ENCODE measurements at regions not wholly inside any gene's neighbourhood (a gene's known extent, or its start where the extent isn't known, plus 50 kb on each side); places are given as distances from the start of the nearest gene placed in this dataset.
"Not testable (repeated sequence)": the region's sequence is repeated elsewhere in the genome, so short reads cannot be mapped to it uniquely, and the experiment has no call there.

- no peak overlapping the region for H3K4me3 ChIP-seq (ENCODE audit: low read length)
- H3K27ac ChIP-seq (ENCODE audit: low read length), result no peak overlapping the region
- H3K9me2 ChIP-seq (replicated peaks; ENCODE audit: insufficient read depth, low read length), result no peaks in the 10 kb centered on the region
- no peaks in the 10 kb centered on the region for H4K20me1 ChIP-seq (ENCODE audit: insufficient read depth, low read depth, low read length)
- H3K4me1 ChIP-seq (ENCODE audit: low read length), result no peaks in the 10 kb centered on the region
- no peak overlapping the region for H2AFZ ChIP-seq (ENCODE audit: low read length)
- H3K9me3 ChIP-seq (ENCODE audit: low read length), result no peaks in the 10 kb centered on the region
- no peaks in the 10 kb centered on the region for H3K36me3 ChIP-seq (ENCODE audit: insufficient read depth, low read length)
- H3K27me3 ChIP-seq (ENCODE audit: low read length), result no peaks in the 10 kb centered on the region
- H3K9ac ChIP-seq (ENCODE audit: low read length), result no peak overlapping the region
- no peaks in the 10 kb centered on the region for H3K79me2 ChIP-seq (ENCODE audit: low read length)
- H3K4me2 ChIP-seq (ENCODE audit: low read depth, low read length, poor library complexity, severe bottlenecking), result no peak overlapping the region
- DNase-seq, result no peak
These were observed 476.0 kb downstream of the MFSD1 start for GRCh38 chr3:159277814-159278213.

GRCh38 chr3:159280386-159281191, 478.7 kb downstream of the MFSD1 start:
- H3K9ac ChIP-seq (ENCODE audit: low read length), result no peak overlapping the region
- DNase-seq, result no peak
- no peaks in the 10 kb centered on the region for H3K9me2 ChIP-seq (replicated peaks; ENCODE audit: insufficient read depth, low read length)
- H3K4me2 ChIP-seq (ENCODE audit: low read depth, low read length, poor library complexity, severe bottlenecking), result no peak overlapping the region
- no peaks in the 10 kb centered on the region for H3K36me3 ChIP-seq (ENCODE audit: insufficient read depth, low read length)
- no peaks in the 10 kb centered on the region for H3K79me2 ChIP-seq (ENCODE audit: low read length)
- no peaks in the 10 kb centered on the region for H3K4me1 ChIP-seq (ENCODE audit: low read length)
- H4K20me1 ChIP-seq (ENCODE audit: insufficient read depth, low read depth, low read length), result no peaks in the 10 kb centered on the region
- no peaks in the 10 kb centered on the region for H3K27me3 ChIP-seq (ENCODE audit: low read length)
- no peak overlapping the region for H3K27ac ChIP-seq (ENCODE audit: low read length)
- H3K4me3 ChIP-seq (ENCODE audit: low read length), result no peak overlapping the region
- H3K9me3 ChIP-seq (ENCODE audit: low read length), result no peaks in the 10 kb centered on the region
- H2AFZ ChIP-seq (ENCODE audit: low read length), result no peak overlapping the region

DNA sequence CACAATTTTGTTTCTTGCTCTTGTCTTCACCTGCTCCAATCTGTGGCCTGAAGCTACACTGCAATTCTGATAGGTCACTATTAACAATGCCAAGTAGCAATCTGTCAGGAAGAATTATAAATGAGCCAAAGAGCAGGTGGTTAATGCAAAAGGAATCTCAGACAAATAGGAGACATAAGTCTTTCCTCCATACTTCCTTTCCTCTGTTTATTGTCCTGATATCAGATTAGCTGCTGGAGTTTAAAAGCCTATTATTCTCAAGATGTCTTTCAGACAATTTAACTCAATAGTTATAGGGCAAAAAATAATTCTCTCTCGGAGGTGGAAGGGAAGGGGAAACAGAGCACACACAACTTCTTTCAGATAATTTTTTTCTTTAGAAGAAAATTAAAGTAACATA, 491.6 kb downstream of the MFSD1 start:
- Histone ChIP-seq H3K9ac (ENCODE audit: low read length) (no peak overlapping the region), H3K27me3 (ENCODE audit: low read length) (no peaks in the 10 kb centered on the region), H3K4me1 (ENCODE audit: low read length) (no peaks in the 10 kb centered on the region)

GRCh38 chr3:159301961-159302360, 500.1 kb downstream of the MFSD1 start:
- H3K79me2 ChIP-seq (ENCODE audit: low read length), result no peaks in the 10 kb centered on the region
- no peaks in the 10 kb centered on the region for H3K4me1 ChIP-seq (ENCODE audit: low read length)
- no peaks in the 10 kb centered on the region for H4K20me1 ChIP-seq (ENCODE audit: insufficient read depth, low read depth, low read length)
- H3K4me2 ChIP-seq (ENCODE audit: low read depth, low read length, poor library complexity, severe bottlenecking), result no peak overlapping the region
- no peak for DNase-seq
- H3K4me3 ChIP-seq (ENCODE audit: low read length), result no peak overlapping the region
- H3K9me2 ChIP-seq (replicated peaks; ENCODE audit: insufficient read depth, low read length), result no peaks in the 10 kb centered on the region
- no peak overlapping the region for H3K9ac ChIP-seq (ENCODE audit: low read length)
- no peaks in the 10 kb centered on the region for H3K9me3 ChIP-seq (ENCODE audit: low read length)
- no peak overlapping the region for H3K27ac ChIP-seq (ENCODE audit: low read length)
- H3K27me3 ChIP-seq (ENCODE audit: low read length), result 0 out of 2 replicates have a peak, but pooled peaks cover 2% of the 10 kb centered on the region
- H3K36me3 ChIP-seq (ENCODE audit: insufficient read depth, low read length), result no peaks in the 10 kb centered on the region
- no peak overlapping the region for H2AFZ ChIP-seq (ENCODE audit: low read length)

More for the DNA sequence above, 491.6 kb downstream of the MFSD1 start:
- no peaks in the 10 kb centered on the region for H3K79me2 ChIP-seq (ENCODE audit: low read length)
- no peak overlapping the region for H3K27ac ChIP-seq (ENCODE audit: low read length)
- H3K4me3 ChIP-seq (ENCODE audit: low read length), result no peak overlapping the region
- DNase-seq, result no peak
- no peak overlapping the region for H3K4me2 ChIP-seq (ENCODE audit: low read depth, low read length, poor library complexity, severe bottlenecking)
- H3K36me3 ChIP-seq (ENCODE audit: insufficient read depth, low read length), result no peaks in the 10 kb centered on the region
- no peaks in the 10 kb centered on the region for H3K9me3 ChIP-seq (ENCODE audit: low read length)
- H2AFZ ChIP-seq (ENCODE audit: low read length), result no peak overlapping the region
- no peaks in the 10 kb centered on the region for H4K20me1 ChIP-seq (ENCODE audit: insufficient read depth, low read depth, low read length)
- no peaks in the 10 kb centered on the region for H3K9me2 ChIP-seq (replicated peaks; ENCODE audit: insufficient read depth, low read length)

- no peaks in the 10 kb centered on the region for H3K4me1 ChIP-seq (ENCODE audit: low read length)
- DNase-seq, result no peak
- no peak overlapping the region for H3K27ac ChIP-seq (ENCODE audit: low read length)
- no peak overlapping the region for H3K4me3 ChIP-seq (ENCODE audit: low read length)
- no peak overlapping the region for H3K4me2 ChIP-seq (ENCODE audit: low read depth, low read length, poor library complexity, severe bottlenecking)
- H3K9me3 ChIP-seq (ENCODE audit: low read length), result no peaks in the 10 kb centered on the region
- H3K79me2 ChIP-seq (ENCODE audit: low read length), result no peaks in the 10 kb centered on the region
- no peak overlapping the region for H2AFZ ChIP-seq (ENCODE audit: low read length)
- H3K36me3 ChIP-seq (ENCODE audit: insufficient read depth, low read length), result no peaks in the 10 kb centered on the region
- 0 out of 2 replicates have a peak, but pooled peaks cover 2% of the 10 kb centered on the region for H3K27me3 ChIP-seq (ENCODE audit: low read length)
- H3K9ac ChIP-seq (ENCODE audit: low read length), result no peak overlapping the region
- no peaks in the 10 kb centered on the region for H3K9me2 ChIP-seq (replicated peaks; ENCODE audit: insufficient read depth, low read length)
- H4K20me1 ChIP-seq (ENCODE audit: insufficient read depth, low read depth, low read length), result no peaks in the 10 kb centered on the region
These were observed 503.2 kb downstream of the MFSD1 start for GRCh38 chr3:159305017-159305416.

DNA sequence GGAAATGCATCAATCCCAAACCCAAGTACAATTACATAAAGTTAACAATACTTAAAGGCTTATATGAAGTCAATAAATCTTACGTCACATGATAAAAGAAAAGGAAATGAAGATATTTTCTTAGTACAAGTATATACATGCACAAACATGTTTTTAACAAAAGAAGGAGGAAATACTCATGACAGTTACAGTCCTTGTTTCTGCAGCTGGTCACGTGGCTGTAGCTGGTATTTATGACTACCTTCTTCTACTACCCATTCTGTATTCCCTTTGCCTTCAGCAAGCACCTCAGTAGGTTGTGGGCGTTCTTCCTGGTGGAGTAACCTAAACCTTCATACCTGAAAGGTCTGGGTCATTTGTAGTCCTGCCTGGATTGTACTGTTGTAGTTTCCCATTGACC, 514.9 kb downstream of the MFSD1 start:
- H3K79me2 ChIP-seq (ENCODE audit: low read length); H3K9ac ChIP-seq (ENCODE audit: low read length); H3K27me3 ChIP-seq (ENCODE audit: low read length); H4K20me1 ChIP-seq (ENCODE audit: insufficient read depth, low read depth, low read length); H3K4me3 ChIP-seq (ENCODE audit: low read length); H2AFZ ChIP-seq (ENCODE audit: low read length); H3K9me3 ChIP-seq (ENCODE audit: low read length); H3K36me3 ChIP-seq (ENCODE audit: insufficient read depth, low read length); H3K4me2 ChIP-seq (ENCODE audit: low read depth, low read length, poor library complexity, severe bottlenecking); H3K4me1 ChIP-seq (ENCODE audit: low read length); H3K9me2 ChIP-seq (replicated peaks; ENCODE audit: insufficient read depth, low read length); DNase-seq; H3K27ac ChIP-seq (ENCODE audit: low read length): not testable (repeated sequence)

DNA sequence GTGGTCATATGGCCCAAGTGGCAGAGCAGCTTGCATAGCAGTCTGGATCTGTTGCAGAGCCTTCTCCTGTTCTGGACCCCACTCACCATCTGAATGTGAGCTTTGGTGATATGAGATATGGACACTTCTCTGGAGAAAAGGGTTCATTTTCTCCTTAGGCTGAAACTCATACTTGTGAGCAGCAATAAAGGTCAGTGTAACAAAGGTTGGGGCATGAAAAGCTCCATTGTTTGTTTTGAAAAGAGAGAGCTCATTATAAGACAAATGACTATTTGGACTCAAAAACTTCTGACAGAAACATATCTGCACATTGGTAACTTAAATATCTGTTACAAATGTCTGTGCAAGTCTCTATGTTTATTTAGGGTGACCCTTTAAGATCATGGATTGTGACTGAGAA, 517.3 kb downstream of the MFSD1 start:
- no peaks in the 10 kb centered on the region for H3K79me2 ChIP-seq (ENCODE audit: low read length)
- H3K27ac ChIP-seq (ENCODE audit: low read length), result no peak overlapping the region
- H3K9me3 ChIP-seq (ENCODE audit: low read length), result no peaks in the 10 kb centered on the region
- no peak overlapping the region for H3K4me2 ChIP-seq (ENCODE audit: low read depth, low read length, poor library complexity, severe bottlenecking)
- no peaks in the 10 kb centered on the region for H3K9me2 ChIP-seq (replicated peaks; ENCODE audit: insufficient read depth, low read length)
- H3K36me3 ChIP-seq (ENCODE audit: insufficient read depth, low read length), result no peaks in the 10 kb centered on the region
- no peak for DNase-seq
- no peaks in the 10 kb centered on the region for H4K20me1 ChIP-seq (ENCODE audit: insufficient read depth, low read depth, low read length)
- H2AFZ ChIP-seq (ENCODE audit: low read length), result no peak overlapping the region
- H3K4me3 ChIP-seq (ENCODE audit: low read length), result no peak overlapping the region
- no peaks in the 10 kb centered on the region for H3K27me3 ChIP-seq (ENCODE audit: low read length)
- no peak overlapping the region for H3K9ac ChIP-seq (ENCODE audit: low read length)
- H3K4me1 ChIP-seq (ENCODE audit: low read length), result no peaks in the 10 kb centered on the region

- Histone ChIP-seq H3K4me3 (ENCODE audit: low read length) (no peak overlapping the region), H2AFZ (ENCODE audit: low read length) (no peak overlapping the region), H3K27ac (ENCODE audit: low read length) (no peak overlapping the region), H3K9me2 (replicated peaks; ENCODE audit: insufficient read depth, low read length) (no peaks in the 10 kb centered on the region), H3K9me3 (ENCODE audit: low read length) (no peaks in the 10 kb centered on the region), H3K79me2 (ENCODE audit: low read length) (no peaks in the 10 kb centered on the region), H3K27me3 (ENCODE audit: low read length) (no peaks in the 10 kb centered on the region), H3K4me2 (ENCODE audit: low read depth, low read length, poor library complexity, severe bottlenecking) (no peak overlapping the region), H3K36me3 (ENCODE audit: insufficient read depth, low read length) (no peaks in the 10 kb centered on the region), H3K4me1 (ENCODE audit: low read length) (no peaks in the 10 kb centered on the region), H3K9ac (ENCODE audit: low read length) (no peak overlapping the region), H4K20me1 (ENCODE audit: insufficient read depth, low read depth, low read length) (no peaks in the 10 kb centered on the region)
- DNase-seq, result peak; percentile 78
These were observed 520.6 kb downstream of the MFSD1 start for GRCh38 chr3:159322322-159322939.
